Naive thymus-derived CD4-positive, alpha-beta T cell (primary cell): ENCODE measurements at regions not wholly inside any gene's neighbourhood (a gene's known extent, or its start where the extent isn't known, plus 50 kb on each side); places are given as distances from the start of the nearest gene placed in this dataset.

Experiments used
- ATAC-seq: fragments of 150-1000 bp; cut with Tn5 transposase; 2 replicates; pipeline ENCODE4 v1.10.0; 2021; ENCODE audit warnings: mild to moderate bottlenecking, moderate library complexity
- CTCF ChIA-PET: fragments of 350-600 bp; sonication (Branson Sonifier 250); formaldehyde crosslinking; loops from one replicate; lab custom pipeline; 2021; ENCODE audit warnings: antibody characterized with exemption; lab: Charles Lee
- POLR2A ChIA-PET: fragments of 350-600 bp; sonication (Branson Sonifier 250); formaldehyde crosslinking; loops from one replicate; lab custom pipeline; 2021; ENCODE audit warnings: antibody characterized with exemption, inconsistent platforms; lab: Charles Lee
- DNase-seq, 9 donors: peaks; one replicate each; pipeline versions ENCODE4 v3.0.0 to v3.0.0-alpha.2; 2020 to 2022; ENCODE audit warnings: mixed read lengths in 1 of 9
- H3K27ac ChIP-seq: one replicate; pipeline ENCODE4 v1.7.0; 2013; ENCODE audit warnings: mild to moderate bottlenecking, low read depth, low read length, moderate library complexity
- H3K27me3 ChIP-seq, 2 donors: one replicate each; pipeline ENCODE4 v1.7.0; 2013; ENCODE audit warnings: low read length in 2 of 2, mild to moderate bottlenecking in 2 of 2, moderate library complexity in 2 of 2; ENCODE audit not compliant: control insufficient read depth in 2 of 2, insufficient read depth in 2 of 2
- H3K36me3 ChIP-seq, 3 experiments: 1 replicate in 2 of 3; 2 replicates in 1 of 3; pipeline ENCODE4 v1.7.0; 2013; ENCODE audit warnings: low read length in 3 of 3, mild to moderate bottlenecking in 3 of 3, moderate library complexity in 1 of 3; ENCODE audit not compliant: insufficient read depth in 3 of 3, control insufficient read depth in 2 of 3
- H3K4me1 ChIP-seq, 2 donors: one replicate each; pipeline ENCODE4 v1.7.0; 2013; ENCODE audit warnings: low read length in 2 of 2, mild to moderate bottlenecking in 2 of 2, moderate library complexity in 1 of 2; ENCODE audit not compliant: control insufficient read depth in 2 of 2, insufficient read depth in 2 of 2
- H3K4me3 ChIP-seq: 2 replicates; pipeline ENCODE4 v1.7.0; 2013; ENCODE audit warnings: mild to moderate bottlenecking, low read length
- H3K9me3 ChIP-seq, 3 experiments: 1 replicate in 2 of 3; 2 replicates in 1 of 3; pipeline ENCODE4 v1.7.0; 2013; ENCODE audit warnings: low read length in 3 of 3; ENCODE audit not compliant: control insufficient read depth in 2 of 3
- H3K27ac Mint-ChIP-seq, 9 donors: one replicate each; pipeline ENCODE4 v1.8.0; 2020 to 2022; ENCODE audit warnings: mixed read lengths in 9 of 9, mild to moderate bottlenecking in 8 of 9, moderate library complexity in 5 of 9, inconsistent platforms in 2 of 9
- H3K27me3 Mint-ChIP-seq, 5 donors: one replicate each; pipeline ENCODE4 v1.8.0; 2021 to 2022; ENCODE audit warnings: mixed read lengths in 5 of 5, mild to moderate bottlenecking in 1 of 5
- H3K36me3 Mint-ChIP-seq, 5 donors: one replicate each; pipeline ENCODE4 v1.8.0; 2020 to 2022; ENCODE audit warnings: mixed read lengths in 5 of 5, mild to moderate bottlenecking in 3 of 5, inconsistent platforms in 1 of 5
- H3K4me1 Mint-ChIP-seq, 7 donors: one replicate each; pipeline ENCODE4 v1.8.0; 2020 to 2022; ENCODE audit warnings: mixed read lengths in 7 of 7, mild to moderate bottlenecking in 3 of 7, inconsistent platforms in 1 of 7
- H3K4me3 Mint-ChIP-seq, 10 donors: one replicate each; pipeline ENCODE4 v1.8.0; 2020 to 2022; ENCODE audit warnings: mild to moderate bottlenecking in 10 of 10, mixed read lengths in 10 of 10, moderate library complexity in 6 of 10, inconsistent platforms in 2 of 10
- H3K9me3 Mint-ChIP-seq, 11 donors: one replicate each; pipeline ENCODE4 v1.8.0; 2020 to 2022; ENCODE audit warnings: mixed read lengths in 11 of 11, mild to moderate bottlenecking in 4 of 11, inconsistent platforms in 1 of 11, moderate library complexity in 1 of 11
- intact Hi-C, 2 donors: fragments of 100-400 bp; cut with micrococcal nuclease; formaldehyde crosslinking; loops; one replicate each; pipeline ENCODE4 v1.15.1; 2023

DNA sequence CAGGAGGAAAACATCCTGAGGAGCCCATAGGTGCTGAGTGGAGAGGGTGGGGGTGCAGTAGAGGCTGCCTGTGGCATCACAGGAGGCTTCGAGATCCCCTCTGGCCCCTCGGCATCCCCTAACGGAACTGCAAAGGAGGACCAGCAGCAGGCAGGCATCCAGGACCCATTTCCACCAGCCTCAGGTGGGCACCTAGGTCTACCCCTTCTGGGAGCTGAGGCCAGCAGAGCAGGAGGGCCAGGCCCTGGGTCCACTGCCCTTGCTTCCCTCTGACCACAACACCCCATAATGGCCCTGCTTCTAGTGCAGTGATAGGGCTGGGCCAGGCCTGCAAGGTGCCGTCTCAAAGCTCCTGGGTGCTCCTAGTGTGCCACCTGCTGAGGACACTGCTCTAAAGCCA lies 723.0 kb downstream of the PTPRU start:
- ChIA-PET POLR2A (no interaction called here), CTCF (no interaction called here)
- Mint-ChIP-seq H3K27me3 (peaks cover 0 to 34% (median 12%) of the 10 kb centered on the region in 5 donors), H3K9me3 (peaks cover 0 to 5% (median 0%) of the 10 kb centered on the region in 11 donors), H3K27ac (no peak overlapping the region), H3K36me3 (peaks cover 0 to 4% (median 0%) of the 10 kb centered on the region in 5 donors), H3K4me1 (no peaks in the 10 kb centered on the region), H3K4me3 (no peak overlapping the region)
- Histone ChIP-seq H3K4me3 (no peak overlapping the region), H3K27me3 (no peaks in the 10 kb centered on the region), H3K4me1 (no peaks in the 10 kb centered on the region), H3K9me3 (no peaks in the 10 kb centered on the region), H3K27ac (no peak overlapping the region), H3K36me3 (no peaks in the 10 kb centered on the region)
- ATAC-seq, result no peak
- DNase-seq, result no peak
- intact Hi-C loops, result no loop called here

GRCh38 chr1:29958271-29958670 lies 721.9 kb downstream of the PTPRU start:
- Mint-ChIP-seq H3K27me3 (peaks cover 0 to 31% (median 12%) of the 10 kb centered on the region in 5 donors), H3K4me3 (no peak overlapping the region), H3K9me3 (peaks cover 0 to 5% (median 0%) of the 10 kb centered on the region in 11 donors), H3K36me3 (peaks cover 0 to 4% (median 0%) of the 10 kb centered on the region in 5 donors), H3K4me1 (no peaks in the 10 kb centered on the region), H3K27ac (no peak overlapping the region)
- ATAC-seq (no peak), DNase-seq (no peak)
- Histone ChIP-seq H3K4me1 (no peaks in the 10 kb centered on the region), H3K36me3 (no peaks in the 10 kb centered on the region), H3K4me3 (no peak overlapping the region), H3K9me3 (no peaks in the 10 kb centered on the region), H3K27me3 (no peaks in the 10 kb centered on the region), H3K27ac (no peak overlapping the region)
- POLR2A ChIA-PET, result no interaction called here
- CTCF ChIA-PET, result no interaction called here
- intact Hi-C loops, result no loop called here

DNA sequence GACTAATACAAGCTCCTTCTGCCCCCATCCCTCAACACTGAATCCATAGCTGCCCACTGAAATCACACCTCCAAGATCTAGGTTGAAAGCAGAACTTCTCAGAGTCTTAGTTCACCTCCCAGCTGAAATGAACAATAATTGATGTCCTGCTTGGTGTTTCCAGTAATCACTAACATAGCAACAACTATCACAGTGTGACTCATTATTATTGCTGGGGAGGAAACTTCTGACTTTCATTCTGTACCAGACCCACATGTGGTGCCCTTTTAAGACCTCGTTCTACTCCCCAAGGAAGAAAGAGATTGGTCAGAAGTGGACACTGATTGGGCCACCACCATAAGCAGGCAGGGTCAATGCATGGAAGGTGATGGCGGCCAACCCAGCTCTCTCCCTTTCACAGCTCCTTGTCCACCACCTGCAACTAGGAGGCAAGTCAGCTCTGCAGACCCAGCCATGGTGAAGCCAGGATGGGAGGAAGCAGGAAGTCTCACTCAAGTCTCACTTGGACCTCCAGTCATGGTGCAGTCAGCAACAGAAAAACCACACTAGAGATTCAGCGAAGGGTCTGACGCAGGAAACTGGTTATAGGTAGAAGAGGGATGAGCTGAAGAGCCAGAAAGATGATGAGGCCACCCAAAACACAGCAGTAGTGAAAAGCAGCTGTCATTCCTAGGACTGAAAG lies 720.2 kb downstream of the PTPRU start:
- H3K9me3 ChIP-seq, result no peaks in the 10 kb centered on the region
- no peaks in the 10 kb centered on the region for H3K36me3 ChIP-seq
- POLR2A ChIA-PET, result no interaction called here
- CTCF ChIA-PET, result no interaction called here
- peaks cover 0 to 5% (median 0%) of the 10 kb centered on the region in 11 donors for H3K9me3 Mint-ChIP-seq
- no peak overlapping the region for H3K4me3 ChIP-seq
- no peak for DNase-seq
- no peaks in the 10 kb centered on the region for H3K36me3 Mint-ChIP-seq
- ATAC-seq, result no peak
- H3K4me1 Mint-ChIP-seq, result no peaks in the 10 kb centered on the region
- no peaks in the 10 kb centered on the region for H3K4me1 ChIP-seq
- H3K27me3 Mint-ChIP-seq, result peaks cover 0 to 30% (median 20%) of the 10 kb centered on the region in 5 donors
- no peaks in the 10 kb centered on the region for H3K27me3 ChIP-seq
- intact Hi-C loops, result no loop called here
- H3K27ac Mint-ChIP-seq, result no peak overlapping the region
- H3K4me3 Mint-ChIP-seq, result no peak overlapping the region
- no peak overlapping the region for H3K27ac ChIP-seq

- CTCF ChIA-PET, result no interaction called here
- H3K9me3 ChIP-seq, result no peaks in the 10 kb centered on the region
- peaks cover 0 to 5% (median 0%) of the 10 kb centered on the region in 11 donors for H3K9me3 Mint-ChIP-seq
- no peaks in the 10 kb centered on the region for H3K27me3 ChIP-seq
- H3K27ac Mint-ChIP-seq, result no peak overlapping the region
- H3K36me3 Mint-ChIP-seq, result no peaks in the 10 kb centered on the region
- peaks cover under 1 to 23% (median 19%) of the 10 kb centered on the region in 5 donors for H3K27me3 Mint-ChIP-seq
- H3K4me3 ChIP-seq, result no peak overlapping the region
- no peak overlapping the region for H3K27ac ChIP-seq
- H3K4me1 ChIP-seq, result no peaks in the 10 kb centered on the region
- intact Hi-C loops, result no loop called here
- POLR2A ChIA-PET, result no interaction called here
- no peaks in the 10 kb centered on the region for H3K4me1 Mint-ChIP-seq
- H3K36me3 ChIP-seq, result no peaks in the 10 kb centered on the region
- DNase-seq (no peak), ATAC-seq (no peak)
- H3K4me3 Mint-ChIP-seq, result no peak overlapping the region
Observed at GRCh38 chr1:29954591-29954990, 718.3 kb downstream of the PTPRU start.

GRCh38 chr1:29953961-29954360 lies 717.6 kb downstream of the PTPRU start:
- Mint-ChIP-seq H3K27me3 (peaks cover 2 to 25% (median 19%) of the 10 kb centered on the region in 5 donors), H3K4me3 (no peak overlapping the region), H3K9me3 (peaks cover 0 to 5% (median 0%) of the 10 kb centered on the region in 11 donors), H3K4me1 (no peaks in the 10 kb centered on the region), H3K36me3 (no peaks in the 10 kb centered on the region), H3K27ac (no peak overlapping the region)
- Histone ChIP-seq H3K27me3 (no peaks in the 10 kb centered on the region), H3K27ac (no peak overlapping the region), H3K9me3 (no peaks in the 10 kb centered on the region), H3K36me3 (no peaks in the 10 kb centered on the region), H3K4me3 (no peak overlapping the region), H3K4me1 (no peaks in the 10 kb centered on the region)
- no peak for ATAC-seq
- DNase-seq, result no peak
- intact Hi-C loops, result no loop called here
- ChIA-PET CTCF (no interaction called here), POLR2A (no interaction called here)

GRCh38 chr1:29949676-29950075 lies 713.4 kb downstream of the PTPRU start:
- Histone ChIP-seq H3K27ac (no peak overlapping the region), H3K9me3 (no peaks in the 10 kb centered on the region), H3K27me3 (no peaks in the 10 kb centered on the region), H3K36me3 (no peaks in the 10 kb centered on the region), H3K4me3 (no peak overlapping the region), H3K4me1 (no peaks in the 10 kb centered on the region)
- H3K36me3 Mint-ChIP-seq, result no peaks in the 10 kb centered on the region
- intact Hi-C loops, result no loop called here
- H3K27ac Mint-ChIP-seq, result no peak overlapping the region
- peaks cover 0 to 4% (median 0%) of the 10 kb centered on the region in 11 donors for H3K9me3 Mint-ChIP-seq
- peaks cover 0 to 5% (median 0%) of the 10 kb centered on the region in 7 donors for H3K4me1 Mint-ChIP-seq
- POLR2A ChIA-PET, result no interaction called here
- ATAC-seq, result no peak
- no peak overlapping the region for H3K4me3 Mint-ChIP-seq
- CTCF ChIA-PET, result no interaction called here
- no peak for DNase-seq
- peaks cover 2 to 44% (median 30%) of the 10 kb centered on the region in 5 donors for H3K27me3 Mint-ChIP-seq

- ChIA-PET POLR2A (no interaction called here), CTCF (no interaction called here)
- no peaks in the 10 kb centered on the region for H3K36me3 ChIP-seq
- no peak for DNase-seq
- peaks cover 0 to 4% (median 0%) of the 10 kb centered on the region in 11 donors for H3K9me3 Mint-ChIP-seq
- ATAC-seq, result no peak
- no peaks in the 10 kb centered on the region for H3K9me3 ChIP-seq
- peaks cover 2 to 39% (median 30%) of the 10 kb centered on the region in 5 donors for H3K27me3 Mint-ChIP-seq
- peaks cover 0 to 5% (median 0%) of the 10 kb centered on the region in 7 donors for H3K4me1 Mint-ChIP-seq
- intact Hi-C loops, result no loop called here
- no peak overlapping the region for H3K27ac Mint-ChIP-seq
- H3K27ac ChIP-seq, result no peak overlapping the region
- no peaks in the 10 kb centered on the region for H3K4me1 ChIP-seq
- H3K27me3 ChIP-seq, result no peaks in the 10 kb centered on the region
- H3K36me3 Mint-ChIP-seq, result no peaks in the 10 kb centered on the region
- no peak overlapping the region for H3K4me3 ChIP-seq
- H3K4me3 Mint-ChIP-seq, result no peak overlapping the region
Observed at GRCh38 chr1:29948581-29948980, 712.3 kb downstream of the PTPRU start.
